AML-193 (cell line): ENCODE measurements at regions not wholly inside any gene's neighbourhood (a gene's known extent, or its start where the extent isn't known, plus 50 kb on each side); places are given as distances from the start of the nearest gene placed in this dataset.
"Not testable (repeated sequence)": the region's sequence is repeated elsewhere in the genome, so short reads cannot be mapped to it uniquely, and the experiment has no call there.

ENCODE experiments used
- DNase-seq, 2 experiments: peaks; one replicate each; lab custom pipeline; 2025; lab: John Stamatoyannopoulos, UW

DNA sequence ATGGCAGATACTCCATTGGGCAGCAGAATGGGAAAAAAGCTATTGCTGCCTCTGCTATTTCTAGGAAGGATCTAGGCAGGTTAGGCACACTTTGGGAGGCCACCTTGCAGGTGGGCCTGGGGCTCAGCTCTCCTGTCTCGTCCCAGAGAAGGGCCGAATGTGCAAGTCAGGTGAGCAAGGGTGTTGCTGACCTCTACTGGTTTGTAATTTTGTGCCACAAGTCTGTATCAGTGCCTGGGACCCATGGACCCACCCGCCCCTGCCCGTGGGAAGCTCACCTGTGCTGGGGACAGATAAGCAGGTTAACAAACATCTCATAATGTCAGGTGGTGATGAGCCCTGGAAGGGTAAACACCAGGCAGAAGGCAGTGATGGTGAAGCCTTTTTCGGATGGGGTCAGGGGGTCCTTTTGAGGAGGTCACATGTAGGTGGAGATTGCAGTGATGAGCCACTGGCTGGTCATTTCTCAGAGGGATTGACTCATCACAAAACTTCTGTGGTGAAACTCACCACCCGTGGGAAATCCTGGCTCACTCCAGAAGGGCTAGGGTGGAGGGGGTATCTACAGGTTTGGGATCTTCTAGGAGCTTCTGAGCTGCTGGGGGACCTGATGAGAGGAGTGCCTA lies 161.3 kb downstream of the KLF13 start:
- DNase-seq, result no peak

DNA sequence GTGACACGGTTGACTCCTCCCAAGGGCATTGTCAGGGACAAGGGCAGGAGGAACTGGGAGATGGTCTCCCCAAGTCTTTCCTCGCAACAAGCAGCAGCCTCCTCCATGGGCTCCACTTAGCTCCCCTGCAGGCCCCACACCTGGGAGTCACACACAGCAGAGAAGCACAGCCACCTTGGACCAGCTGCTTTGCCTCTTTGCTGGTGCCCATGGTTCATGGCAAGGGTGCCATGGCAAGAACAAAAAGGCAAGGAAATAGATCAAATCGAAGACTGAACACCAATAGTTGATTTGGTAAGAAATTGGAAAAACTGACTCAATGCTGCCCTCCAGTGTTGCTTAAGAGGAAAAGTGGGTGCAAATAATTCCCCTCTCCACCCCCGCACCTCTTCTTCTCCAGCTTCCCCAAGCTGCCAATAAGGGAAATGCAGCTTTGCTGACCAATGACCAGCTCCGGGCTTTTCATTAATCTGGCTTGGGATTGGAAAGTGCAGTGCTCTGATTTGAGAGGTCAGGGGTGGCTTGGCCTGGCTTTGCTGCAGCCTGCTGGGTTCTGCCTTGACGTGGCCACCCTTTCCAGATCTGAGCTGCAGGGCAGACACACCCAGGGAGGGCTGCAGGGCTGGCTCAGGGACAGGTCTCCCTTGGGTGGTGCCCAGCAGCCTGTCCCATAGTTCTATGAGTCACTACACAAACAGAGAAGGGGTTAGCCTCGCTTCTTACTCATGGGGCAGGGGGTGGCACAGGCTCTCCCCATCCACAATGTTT lies 162.0 kb downstream of the KLF13 start:
- DNase-seq, result peak; percentile 79 to 86

DNA sequence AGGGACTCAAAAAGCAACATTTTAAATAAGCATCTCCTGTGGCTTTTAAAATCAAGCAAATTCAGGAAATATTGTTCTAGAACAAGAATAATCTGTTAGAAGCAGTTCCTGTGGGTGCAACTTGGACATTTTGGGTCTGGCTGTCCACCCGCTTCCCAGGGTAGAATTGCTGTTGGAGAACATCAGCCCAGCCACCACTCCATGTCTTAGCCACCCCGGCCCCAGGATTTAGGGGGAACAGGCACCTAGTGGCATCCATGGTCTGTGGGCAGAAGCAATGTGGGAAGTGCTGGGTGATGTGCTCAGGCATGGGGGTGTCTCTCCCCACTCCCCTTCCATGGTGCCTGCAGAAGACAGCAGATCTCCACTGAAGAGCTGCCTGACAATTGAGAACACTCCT lies 162.6 kb downstream of the KLF13 start:
- DNase-seq, result no peak

DNA sequence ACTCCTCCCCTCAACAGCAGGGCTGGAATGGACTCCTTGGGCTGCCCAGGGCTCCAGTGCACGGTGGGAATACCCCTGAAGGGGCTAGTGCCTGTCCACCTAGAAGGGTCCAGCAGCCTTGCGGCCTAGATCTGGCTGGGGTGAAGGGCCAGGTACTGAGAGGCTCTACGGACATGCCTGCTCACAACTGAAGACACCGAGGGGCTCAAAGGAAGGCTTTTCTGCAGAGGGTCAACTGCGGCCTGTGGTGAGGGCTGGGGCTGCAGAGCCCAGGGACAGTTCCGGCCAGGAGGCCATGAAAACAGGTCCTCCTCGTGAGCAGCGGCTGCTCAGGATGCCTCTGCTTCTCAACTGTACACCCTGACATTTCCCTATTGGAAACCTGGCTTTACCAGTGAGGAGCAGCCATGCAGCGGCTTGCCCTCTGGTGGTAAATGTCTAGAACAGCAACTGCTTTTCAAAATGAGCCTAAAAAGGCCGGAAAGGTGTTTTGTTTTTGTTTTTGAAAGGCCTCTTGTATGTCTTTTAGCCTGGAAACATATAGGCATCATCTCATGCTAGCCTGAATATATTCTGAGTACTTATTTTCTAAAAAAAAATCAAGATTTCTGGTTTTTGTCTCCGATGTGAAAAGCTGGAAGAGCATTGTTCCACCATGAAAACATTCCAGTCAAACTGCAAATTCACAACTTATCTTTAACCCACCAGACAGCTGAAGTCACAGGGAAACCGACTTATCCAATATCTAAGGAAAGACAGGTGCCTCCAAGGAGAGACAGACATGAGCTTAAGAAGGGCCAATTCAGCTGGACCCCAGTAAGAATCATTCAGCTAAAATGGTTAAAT lies 163.4 kb downstream of the KLF13 start:
- DNase-seq, result peak; percentile 25 to 31

DNA sequence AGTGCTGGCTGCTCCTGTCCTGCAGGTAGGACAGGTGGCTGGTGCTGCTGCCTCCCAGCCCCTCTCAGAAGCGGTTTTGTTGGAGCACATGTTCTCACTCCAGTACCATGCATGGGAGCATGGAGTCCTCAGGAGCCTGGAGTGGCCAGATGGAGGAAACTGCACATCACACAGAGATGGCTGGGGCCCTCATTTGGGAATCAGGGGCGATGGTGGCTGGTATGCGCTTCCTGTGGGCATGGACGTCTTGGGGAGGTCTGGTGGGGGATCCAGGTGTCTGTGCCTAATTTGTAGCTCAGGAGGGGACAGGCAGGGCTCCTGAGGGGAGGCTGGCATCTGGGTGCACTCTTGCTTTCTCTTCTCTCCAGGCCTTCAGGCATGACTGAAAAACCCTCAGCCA lies 168.2 kb downstream of the KLF13 start:
- DNase-seq, result no peak

DNA sequence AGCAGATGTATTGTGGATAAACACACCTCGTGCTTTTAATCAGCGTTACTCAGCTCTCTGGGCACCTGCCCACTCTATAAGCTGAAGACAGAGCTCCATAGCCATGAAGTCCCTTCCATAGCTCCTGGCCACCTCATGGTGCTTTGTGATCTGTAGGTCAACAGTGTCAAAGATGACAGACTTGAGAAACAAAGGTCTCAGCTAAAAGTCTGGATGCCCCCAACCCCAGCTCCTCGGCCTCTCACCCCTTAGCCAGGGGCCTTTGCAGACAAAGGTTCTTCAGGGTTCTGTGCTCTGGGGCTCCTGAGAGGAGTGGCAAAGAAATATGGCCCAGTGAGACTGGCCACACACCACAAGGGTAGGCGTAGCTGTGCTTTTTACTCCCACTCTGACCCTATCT lies 168.6 kb downstream of the KLF13 start:
- no peak for DNase-seq

DNA sequence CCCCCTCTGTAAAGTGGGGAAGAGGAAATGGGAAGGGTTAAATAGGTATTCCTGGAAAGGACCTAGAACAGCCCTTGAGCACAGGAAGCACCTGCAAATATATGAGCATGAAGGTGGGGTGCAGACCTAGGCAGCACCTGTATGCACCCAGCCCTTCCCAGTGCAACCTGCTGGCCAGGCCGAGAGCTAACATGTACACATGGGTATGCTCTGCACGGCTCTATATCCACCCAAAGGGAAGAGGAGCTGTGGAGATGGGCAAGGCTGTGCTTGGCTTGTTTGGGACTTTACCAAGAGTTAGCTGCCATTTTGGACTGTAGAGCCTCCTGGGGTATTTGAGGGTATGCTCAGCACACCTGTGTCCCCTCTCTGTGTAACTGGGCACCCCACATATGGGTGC lies 171.2 kb downstream of the KLF13 start:
- DNase-seq, result no peak

DNA sequence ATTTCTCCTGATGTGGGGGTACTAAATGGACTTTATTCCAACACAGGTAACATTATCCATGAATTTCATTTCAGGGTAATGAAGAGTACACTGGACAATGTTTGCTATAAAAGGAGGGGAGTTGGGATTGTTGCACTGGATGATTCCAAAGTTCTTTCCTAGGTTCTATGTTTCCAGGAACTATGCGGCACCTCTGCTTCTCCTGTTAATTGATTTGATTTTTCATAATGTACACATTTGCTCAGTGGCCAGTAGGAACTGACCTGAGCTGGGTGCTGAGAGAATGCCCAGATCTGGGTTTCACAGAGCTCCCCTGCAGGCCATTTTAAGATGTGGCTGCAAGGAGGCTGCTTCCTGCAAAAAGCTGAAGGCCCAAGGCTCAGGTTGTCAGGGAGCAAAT lies 171.7 kb downstream of the KLF13 start:
- DNase-seq, result no peak

DNA sequence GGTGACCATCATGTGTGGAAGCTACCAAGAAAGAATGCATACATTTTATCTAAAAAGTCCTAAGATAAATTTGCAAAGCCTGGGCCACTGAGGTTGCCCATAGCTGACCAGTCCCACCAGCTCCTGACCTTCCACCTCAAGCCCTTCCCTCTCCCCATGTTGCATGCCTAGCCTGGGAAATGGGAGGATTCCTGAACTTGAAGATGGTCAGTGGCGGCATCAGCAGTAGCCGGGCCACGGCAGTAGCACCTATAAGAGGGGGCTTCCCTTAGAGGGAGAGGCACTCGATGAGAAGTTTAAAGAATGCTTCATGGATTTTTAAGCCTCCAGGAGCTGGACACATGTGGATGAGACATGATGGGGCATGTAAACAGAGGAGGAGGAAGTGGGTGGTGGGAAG lies 172.1 kb downstream of the KLF13 start:
- DNase-seq, result no peak

DNA sequence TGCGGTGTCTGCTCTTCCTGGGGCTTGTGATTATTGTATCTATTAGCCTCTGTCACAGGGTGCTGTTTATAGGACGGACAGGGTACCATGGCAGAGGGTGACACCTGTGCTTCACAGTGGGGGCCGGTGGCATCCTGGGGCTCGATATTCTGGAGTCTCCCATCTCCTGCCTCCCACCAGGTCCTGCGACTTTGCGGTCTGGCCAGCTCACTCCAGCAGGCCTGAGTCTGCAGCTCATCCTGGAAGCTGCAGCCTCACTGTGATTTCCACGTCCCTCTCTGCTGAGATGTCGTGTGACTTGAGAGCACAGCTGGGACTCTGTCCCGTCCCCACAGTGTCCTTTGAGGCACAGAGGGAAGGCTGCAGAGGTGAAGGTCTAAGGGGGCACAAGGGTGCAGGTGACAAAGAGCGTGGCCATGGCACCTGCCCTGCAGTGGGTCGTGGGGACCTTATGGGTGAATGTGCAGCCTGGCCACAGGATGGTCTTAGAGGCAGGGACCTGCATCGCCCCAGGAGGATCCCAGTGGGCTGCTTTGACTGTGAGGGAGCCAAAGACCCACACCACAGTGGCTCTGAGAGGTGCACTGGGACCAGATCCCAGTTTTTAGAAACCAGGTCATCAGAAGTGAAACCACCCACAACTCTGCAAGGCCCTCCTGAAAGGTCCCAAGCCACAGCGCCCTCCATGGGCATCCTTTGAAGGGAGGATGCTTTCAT lies 172.8 kb downstream of the KLF13 start:
- no peak for DNase-seq

DNA sequence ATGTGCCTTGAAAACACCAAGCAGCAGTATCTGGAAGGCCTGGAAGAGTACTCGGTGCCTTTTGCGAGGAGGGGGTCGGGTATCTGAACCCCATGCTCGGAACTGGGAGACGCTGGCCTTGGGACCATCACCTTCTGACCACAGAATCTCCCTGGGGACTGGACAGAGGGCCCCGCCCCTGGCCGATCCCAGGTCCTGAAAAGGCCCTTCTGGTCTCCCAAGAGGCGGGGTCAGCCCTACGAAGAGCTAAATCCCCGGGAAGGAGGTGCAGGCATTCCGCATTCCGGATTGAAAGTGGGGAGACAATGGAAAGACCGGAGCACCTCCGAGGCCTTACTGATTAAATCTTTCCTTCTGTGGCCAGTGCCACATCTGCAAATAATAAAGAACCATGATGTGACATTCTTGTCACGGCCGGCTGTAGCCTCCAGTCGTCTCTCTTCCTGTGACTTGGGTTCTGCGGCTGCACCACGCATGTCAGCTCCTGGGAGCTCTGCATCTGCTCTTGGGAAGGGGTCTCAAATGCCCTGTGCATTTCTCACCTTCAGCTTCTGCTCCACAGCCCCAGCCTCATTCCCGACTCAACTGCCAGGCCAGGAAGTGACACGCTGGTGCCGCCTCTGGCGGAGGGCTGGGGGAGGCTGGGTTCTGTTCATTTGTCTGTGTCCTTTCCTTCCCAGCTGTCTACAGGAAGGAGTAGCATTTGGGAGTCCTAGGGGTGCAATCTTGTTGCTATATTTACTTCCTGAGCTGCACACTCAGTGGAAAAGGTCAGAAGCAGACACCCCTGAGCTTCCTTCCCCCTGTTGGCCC lies 173.5 kb downstream of the KLF13 start:
- no peak for DNase-seq

DNA sequence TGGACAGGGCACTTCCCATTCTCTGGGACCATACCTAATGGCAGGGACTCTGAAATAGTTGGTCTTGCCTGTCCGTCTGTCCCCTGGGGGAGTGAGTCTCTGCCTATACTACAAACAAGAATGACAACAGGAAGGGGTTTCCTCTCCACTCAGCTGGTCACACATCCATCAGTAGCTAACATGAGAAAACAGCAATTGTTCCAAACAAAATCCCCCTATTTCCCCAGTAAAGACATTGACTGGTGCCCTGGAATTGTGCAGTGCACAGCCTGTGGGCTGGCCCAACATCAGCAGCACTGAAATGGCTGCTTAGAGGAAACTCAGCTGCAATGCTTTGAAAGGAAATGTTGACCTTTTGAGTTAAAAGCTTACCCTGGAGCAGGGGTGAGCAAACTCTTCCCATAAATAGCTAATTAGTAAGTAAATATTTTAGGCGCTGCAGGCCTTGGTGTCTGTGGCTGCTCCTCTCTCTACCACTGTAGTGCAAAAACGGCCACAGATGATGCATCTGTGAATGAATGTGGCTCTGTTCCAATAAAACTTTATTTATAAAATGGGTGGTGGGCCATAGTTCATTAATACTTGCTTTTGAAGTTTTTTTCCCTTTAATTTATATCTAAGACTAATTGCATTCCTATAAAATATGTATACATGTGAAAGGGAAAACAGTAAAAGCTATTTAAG lies 174.3 kb downstream of the KLF13 start:
- no peak for DNase-seq

DNA sequence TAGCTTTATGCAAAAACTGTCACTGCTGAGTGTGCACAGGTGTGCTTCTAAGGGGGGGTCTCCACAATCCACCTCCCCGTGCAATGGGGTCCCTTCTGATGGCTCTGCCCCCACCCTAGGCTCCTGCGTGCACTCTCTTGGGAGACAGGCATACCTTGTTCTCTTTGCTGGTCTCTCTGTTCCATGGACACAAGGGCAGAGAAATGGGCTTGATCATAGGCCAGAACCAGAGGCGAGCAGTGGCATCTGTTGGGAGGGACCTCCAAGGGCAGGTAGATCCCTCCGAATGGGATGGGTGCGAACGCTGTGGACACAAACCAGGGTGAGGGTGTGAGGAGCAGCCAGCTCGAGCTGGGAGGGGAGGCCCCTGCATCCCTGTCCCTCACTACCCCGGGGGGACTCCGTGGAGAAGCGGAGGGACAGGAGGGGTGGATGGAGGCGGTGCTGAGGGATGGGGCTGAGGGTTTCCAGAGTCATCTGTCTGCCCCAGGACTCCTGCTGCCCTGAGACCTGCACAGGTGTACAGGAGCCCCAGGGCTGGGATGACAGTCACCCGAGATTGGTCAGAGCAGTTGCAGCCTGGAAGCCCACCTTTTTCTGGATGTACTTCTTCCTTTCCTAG lies 175.0 kb downstream of the KLF13 start:
- DNase-seq, result no peak

DNA sequence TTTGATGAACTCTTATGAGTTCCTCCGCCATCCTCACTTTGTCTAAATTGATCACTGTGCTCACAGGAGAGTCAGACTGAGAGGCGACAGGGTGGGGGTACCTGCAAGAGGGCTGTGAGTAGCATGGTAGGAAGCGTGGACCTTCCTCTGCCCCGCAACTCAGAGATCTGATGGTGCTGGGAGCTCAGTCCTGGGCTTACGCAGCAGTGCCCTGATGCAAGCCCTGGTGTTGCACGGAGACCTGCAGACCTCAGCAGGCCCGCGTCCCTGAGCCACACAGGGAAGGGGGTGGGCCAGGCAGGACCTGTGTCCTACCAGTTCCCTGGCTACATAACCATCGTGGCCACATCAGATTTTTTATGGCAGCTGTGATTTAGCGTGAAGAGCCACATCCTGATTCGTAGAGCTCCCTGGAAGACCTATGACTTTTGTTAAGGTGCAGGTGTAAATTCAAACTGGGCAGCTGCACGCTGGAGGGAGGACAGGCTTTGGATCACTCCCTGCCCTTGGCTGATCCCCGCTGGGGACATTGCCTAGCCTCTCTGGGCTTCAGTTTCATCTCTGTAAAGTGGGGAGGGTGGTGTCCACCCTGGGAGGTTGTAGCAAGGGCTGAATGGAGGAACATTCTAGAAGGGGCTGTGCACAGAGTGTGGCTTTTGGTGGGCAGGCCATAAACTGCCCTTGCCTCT lies 176.1 kb downstream of the KLF13 start:
- no peak for DNase-seq

DNA sequence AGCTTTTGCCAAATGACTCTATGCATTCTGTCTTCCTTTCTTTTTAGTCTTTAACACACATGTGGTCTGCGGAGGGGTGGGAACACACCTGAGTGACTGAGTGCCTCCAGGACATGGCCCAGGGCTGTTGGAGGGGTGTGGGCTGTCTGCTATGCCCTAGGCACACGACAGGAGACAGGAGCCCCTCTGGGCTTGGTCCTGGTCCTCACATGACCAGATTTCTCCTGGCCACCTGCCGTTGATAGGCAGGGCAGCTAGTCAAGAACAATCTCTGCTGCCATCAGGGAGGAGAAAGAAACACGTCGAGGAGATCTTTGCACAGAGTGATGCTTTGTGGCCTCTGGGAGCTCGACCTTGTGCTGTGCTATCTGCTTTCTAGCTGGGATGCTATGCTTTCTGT lies 176.6 kb downstream of the KLF13 start:
- DNase-seq, result no peak

DNA sequence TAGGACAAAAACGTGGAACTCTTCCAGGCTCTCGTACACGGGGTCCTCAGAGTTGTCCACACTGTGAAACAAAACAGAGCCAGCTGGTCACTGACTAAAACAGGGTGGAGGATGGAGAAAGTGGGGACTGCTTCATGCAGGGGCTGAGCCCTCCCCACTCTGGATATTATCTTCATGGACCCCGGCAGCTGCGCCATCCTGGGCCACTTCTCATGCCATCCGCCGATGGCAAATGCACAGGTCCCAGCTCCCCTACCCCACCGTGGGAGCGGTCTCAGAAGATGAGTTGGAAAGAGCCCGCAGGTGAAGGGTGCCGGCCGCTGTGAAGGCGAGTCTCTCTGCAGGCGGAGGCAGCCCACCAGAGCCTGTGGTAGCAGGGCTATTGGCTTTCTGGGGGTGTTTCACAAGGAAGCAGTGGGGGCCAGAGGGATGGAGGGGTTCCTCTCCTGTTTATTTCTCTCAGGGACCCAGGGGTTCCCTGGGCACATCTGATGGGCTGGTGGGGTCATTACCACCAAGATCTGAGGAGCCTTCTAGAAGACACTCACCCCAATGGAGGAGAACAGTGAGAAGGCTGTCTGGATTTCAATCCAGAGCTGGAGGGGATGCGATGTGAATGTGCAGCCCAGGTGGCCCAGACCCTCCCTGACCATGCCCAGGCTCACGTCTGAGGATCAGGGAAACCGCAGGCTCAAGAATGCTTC lies 177.3 kb downstream of the KLF13 start:
- DNase-seq, result no peak

DNA sequence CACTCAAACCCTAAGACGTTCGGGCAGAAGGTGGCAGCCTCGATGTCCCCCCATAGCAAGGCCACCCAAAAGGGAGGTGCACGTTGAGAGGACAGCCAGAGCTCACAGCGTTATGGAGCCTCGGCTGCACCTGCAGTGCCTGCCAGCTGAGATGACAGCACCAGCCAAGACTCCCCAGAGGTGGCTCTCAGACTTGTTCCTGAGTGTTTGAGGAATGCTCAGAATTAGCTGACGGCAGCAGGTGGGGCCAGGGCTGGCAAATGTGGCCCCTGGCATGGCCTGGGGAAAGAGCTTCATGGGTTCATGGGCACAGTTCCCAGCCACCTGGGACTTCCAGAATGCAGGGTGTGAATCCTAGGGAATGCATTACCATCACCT lies 177.8 kb downstream of the KLF13 start:
- no peak for DNase-seq

DNA sequence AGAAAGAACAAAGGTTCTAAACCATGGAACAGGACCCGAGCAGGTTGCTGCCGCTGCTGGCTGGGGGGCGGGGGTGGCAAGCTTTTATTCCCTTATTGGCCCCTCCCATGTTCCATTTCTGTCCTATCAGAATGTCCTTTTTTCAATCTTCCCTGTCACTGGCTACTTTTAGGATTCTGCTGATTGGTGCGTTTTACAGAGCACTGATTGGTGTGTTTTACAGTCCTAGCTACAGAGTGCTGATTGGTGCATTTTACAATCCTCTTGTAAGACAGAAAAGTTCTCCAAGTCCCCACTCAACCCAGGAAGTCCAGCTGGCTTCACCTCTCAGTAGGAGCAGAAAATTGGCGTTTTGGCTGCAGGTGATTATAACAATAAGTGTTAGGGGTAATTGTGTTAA lies 180.9 kb downstream of the KLF13 start:
- DNase-seq, result not testable (repeated sequence)

DNA sequence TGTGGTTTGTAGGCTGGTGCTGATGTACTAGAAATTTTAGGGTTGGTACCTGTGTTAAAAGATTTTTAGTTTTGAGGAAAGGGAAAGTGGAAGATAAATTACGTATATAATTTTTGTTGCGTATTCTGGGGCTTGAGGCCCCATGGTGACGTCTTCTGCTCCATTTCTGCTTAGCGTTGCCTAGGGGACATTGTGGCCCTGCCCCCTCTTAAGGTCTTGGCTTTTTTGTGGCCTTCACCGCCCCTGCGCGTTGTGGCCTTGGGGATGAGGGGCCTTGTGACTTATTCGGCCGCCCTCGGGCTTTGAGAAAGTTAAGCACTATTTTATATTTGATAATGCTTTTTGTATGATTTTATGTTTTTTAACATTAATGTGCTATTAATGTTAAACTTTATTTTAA lies 182.0 kb downstream of the KLF13 start:
- DNase-seq, result no peak
